GM12872 (cell line): ENCODE measurements at regions not wholly inside any gene's neighbourhood (a gene's known extent, or its start where the extent isn't known, plus 50 kb on each side); places are given as distances from the start of the nearest gene placed in this dataset.

Experiments used
- CTCF ChIP-seq: IDR thresholded peaks from 3 replicates; pipeline ENCODE4 v1.5.1; 2011; ENCODE audit warnings: low read depth, mild to moderate bottlenecking, low read length, moderate library complexity; ENCODE audit not compliant: insufficient read depth

- no peak for TF ChIP-seq CTCF
These were observed 215.5 kb downstream of the ACTR3B start for GRCh38 chr7:152975076-152975475.

- TF ChIP-seq CTCF: no peak
These were observed 219.8 kb downstream of the ACTR3B start for GRCh38 chr7:152979376-152979775.

GRCh38 chr7:152984421-152984820 is 224.9 kb downstream of the ACTR3B start:
- no peak for TF ChIP-seq CTCF

- no peak for TF ChIP-seq CTCF
These were observed 226.8 kb downstream of the ACTR3B start for GRCh38 chr7:152986376-152986775.

GRCh38 chr7:152987656-152988055 is 228.1 kb downstream of the ACTR3B start:
- TF ChIP-seq CTCF: no peak

GRCh38 chr7:152989889-152990380 is 230.4 kb downstream of the ACTR3B start:
- TF ChIP-seq CTCF: no peak

GRCh38 chr7:152998420-152998819 is 238.9 kb downstream of the ACTR3B start:
- no peak for TF ChIP-seq CTCF

- no peak for TF ChIP-seq CTCF
These were observed 242.6 kb downstream of the ACTR3B start for GRCh38 chr7:153002115-153002514.
